AG09319 (cell line): ENCODE measurements at regions not wholly inside any gene's neighbourhood (a gene's known extent, or its start where the extent isn't known, plus 50 kb on each side); places are given as distances from the start of the nearest gene placed in this dataset.

Source experiments
- DNase-seq: peaks from one replicate; pipeline ENCODE4 v3.0.0-alpha.2; 2010; ENCODE audit warnings: low read depth; ENCODE audit errors: extremely low read depth
- TF ChIP-seq, protein P1 (sequence below): IDR thresholded peaks from 2 replicates; pipeline ENCODE4 v1.5.1; 2011; ENCODE audit warnings: low read depth, mild to moderate bottlenecking, inconsistent platforms, low read length, moderate library complexity

DNA sequence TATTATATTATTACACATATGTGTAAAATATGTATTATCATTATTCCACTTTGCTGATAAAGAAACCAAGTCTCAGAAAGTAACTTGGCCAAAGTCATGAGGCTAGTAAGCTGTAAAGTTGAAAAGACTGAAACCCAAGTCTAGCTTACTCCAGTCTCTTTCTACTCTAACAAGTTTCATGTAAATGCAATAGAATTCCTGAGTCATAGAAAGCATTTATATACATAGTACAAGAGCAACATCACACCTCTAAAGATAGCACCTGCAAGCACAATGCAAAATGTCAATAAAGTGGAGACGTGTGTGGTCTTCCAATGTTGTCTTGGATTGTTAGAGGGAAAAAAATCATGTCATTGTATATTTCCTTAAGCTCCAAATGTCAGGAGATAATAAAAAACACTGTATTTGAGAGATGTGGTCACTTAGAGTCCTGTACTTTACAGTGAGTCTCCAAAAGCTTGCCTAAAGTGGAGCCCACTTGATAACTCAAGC, 430.3 kb upstream of the NRP1 start:
- no peak for DNase-seq
- TF ChIP-seq, protein P1, sequence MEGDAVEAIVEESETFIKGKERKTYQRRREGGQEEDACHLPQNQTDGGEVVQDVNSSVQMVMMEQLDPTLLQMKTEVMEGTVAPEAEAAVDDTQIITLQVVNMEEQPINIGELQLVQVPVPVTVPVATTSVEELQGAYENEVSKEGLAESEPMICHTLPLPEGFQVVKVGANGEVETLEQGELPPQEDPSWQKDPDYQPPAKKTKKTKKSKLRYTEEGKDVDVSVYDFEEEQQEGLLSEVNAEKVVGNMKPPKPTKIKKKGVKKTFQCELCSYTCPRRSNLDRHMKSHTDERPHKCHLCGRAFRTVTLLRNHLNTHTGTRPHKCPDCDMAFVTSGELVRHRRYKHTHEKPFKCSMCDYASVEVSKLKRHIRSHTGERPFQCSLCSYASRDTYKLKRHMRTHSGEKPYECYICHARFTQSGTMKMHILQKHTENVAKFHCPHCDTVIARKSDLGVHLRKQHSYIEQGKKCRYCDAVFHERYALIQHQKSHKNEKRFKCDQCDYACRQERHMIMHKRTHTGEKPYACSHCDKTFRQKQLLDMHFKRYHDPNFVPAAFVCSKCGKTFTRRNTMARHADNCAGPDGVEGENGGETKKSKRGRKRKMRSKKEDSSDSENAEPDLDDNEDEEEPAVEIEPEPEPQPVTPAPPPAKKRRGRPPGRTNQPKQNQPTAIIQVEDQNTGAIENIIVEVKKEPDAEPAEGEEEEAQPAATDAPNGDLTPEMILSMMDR: no peak

DNA sequence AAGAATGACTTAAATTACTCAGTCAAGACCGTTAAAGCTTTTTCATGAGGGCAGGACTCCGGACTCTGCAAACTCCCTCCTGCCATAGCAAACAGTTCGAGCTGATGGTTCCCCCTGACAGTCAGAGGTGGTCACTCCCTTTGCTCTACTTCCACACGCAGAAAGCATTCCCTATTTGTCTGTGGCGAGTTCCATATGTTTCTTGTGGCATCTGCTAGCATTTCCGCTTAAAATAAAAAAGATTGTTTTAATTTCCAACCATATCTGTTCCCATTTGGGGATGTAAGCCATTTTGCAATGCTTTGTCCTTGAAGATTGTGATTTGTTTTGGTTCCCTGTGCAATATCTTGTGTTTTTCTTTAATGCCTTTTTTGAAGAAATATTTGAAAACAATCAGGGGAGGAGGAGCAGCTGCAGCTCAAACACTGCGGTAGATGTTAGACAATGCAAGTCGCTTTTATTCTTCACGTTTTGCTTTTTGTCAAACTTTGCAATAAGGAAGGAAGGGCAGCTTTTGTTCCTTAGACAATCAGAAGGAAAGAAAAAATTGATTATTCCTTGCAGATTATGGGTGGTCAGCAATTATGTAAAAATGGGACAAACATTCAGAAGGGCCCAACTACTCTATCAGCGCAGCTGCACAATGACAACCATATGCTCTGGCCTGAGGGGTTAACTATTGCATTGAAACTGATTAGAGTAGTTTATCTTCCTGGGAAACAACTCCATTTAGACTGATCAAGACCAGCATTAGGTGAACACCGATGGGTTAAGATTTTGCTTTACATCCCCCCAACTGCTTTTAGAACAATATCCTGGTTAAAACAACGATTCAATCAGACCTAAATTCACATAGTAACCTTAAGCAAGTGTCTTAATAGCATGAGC, 425.8 kb upstream of the NRP1 start:
- no peak for DNase-seq
- TF ChIP-seq, protein P1: no peak

DNA sequence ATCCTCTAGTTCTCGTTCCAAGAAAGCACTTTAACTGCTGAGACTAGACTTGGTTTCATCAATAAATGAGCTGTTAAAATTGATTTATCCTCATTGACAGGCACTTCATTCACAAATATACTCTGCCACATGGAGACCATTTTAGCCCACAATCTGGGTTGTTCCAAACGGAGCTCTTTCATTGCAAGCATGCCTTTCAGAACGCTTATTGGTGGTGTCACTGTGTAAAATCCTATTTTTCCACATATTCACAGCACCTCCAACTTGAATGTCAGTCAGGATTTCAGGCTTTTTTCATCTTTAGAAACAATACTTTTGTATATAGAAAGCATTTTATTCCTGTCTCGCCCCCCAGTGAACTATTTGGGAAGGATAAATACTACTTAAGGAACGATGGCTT, 424.7 kb upstream of the NRP1 start:
- TF ChIP-seq, protein P1: no peak
- no peak for DNase-seq

DNA sequence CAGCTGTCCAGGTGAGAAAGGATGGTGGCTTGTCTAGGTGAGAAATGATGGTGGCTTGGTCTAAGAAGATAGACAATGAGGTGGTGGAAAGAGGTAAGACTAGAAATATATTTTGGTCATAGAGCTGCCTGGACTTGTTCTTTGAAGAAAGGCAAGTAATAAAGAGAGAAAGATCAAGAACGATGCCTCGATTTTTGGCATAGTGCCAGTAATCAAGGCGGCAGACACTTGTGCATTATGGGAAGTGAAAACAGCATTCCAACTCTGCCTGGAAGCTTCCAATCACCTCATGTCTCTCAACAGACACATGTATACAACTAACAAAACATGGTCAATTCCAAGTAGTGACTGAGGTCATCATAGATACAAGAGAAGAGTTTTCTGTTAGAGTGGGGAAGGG, 423.8 kb upstream of the NRP1 start:
- TF ChIP-seq, protein P1: no peak
- DNase-seq: no peak

DNA sequence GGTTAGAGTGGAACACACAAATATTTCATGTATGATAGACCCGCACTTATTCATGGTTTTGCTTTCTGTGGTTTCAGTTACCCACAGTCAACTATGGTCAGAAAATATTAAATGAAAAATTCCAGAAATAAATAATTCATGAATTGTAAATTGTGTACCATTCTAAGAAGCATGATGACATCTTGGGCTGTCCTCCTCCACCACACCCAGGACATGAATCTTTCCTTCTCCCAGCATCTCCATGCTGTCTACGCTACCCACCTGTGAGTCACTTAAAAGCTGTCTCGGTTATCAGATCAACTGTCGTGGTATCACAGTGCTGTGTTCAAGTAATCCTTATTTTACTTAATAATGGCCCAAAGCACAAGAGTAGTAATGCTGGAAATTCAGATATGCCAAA, 419.6 kb upstream of the NRP1 start:
- TF ChIP-seq, protein P1: no peak
- DNase-seq: no peak

DNA sequence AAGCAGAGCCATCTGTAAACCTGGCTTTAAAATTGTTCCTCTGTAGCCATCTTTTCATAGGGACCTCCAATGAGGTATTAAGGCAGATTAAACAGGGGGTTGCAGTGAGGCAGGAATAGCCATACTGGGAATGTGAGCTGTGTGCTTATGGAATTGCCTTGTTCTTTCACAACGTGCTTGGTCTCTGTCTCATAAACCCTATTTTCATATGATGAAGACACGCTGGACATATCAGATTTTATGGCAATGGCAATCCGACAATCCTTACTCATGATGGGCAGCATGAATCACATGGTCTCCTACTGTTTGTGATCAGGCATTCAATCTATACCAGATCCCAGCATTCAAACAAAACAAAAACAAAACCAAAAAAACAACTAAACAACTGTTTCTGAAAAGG, 418.9 kb upstream of the NRP1 start:
- DNase-seq: no peak
- TF ChIP-seq, protein P1: no peak

DNA sequence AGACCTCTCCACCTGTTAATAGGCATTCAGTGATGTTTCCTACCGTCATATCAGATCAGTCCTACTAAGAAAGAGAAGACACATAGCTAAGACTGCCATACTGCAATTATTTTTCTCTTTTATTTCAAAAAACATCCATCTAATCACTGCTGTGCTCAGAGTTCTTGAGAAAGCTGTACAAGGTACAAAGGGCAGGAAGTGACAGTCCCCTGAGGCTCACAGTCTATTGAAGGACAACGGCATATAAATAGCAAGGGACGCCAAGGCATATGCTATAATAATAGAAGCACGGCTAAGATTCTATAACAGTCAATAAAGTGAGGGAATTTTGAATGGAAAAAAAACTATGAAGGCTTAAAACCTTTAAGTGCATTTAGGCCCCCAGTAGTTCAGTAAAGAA, 415.3 kb upstream of the NRP1 start:
- TF ChIP-seq, protein P1: no peak
- no peak for DNase-seq
